ENCODE measurements at regions not wholly inside any gene's neighbourhood (a gene's known extent, or its start where the extent isn't known, plus 50 kb on each side); places are given as distances from the start of the nearest gene placed in this dataset.

- DNase-seq, result no peak
Observed at GRCh38 chr12:98067795-98068194, 447.6 kb upstream of the TMPO start.

GRCh38 chr12:98073610-98074009 lies 441.8 kb upstream of the TMPO start:
- DNase-seq, result no peak

- DNase-seq, result no peak
Observed at GRCh38 chr12:98074286-98074685, 441.1 kb upstream of the TMPO start.

- no peak for DNase-seq
Observed at GRCh38 chr12:98084391-98084790, 431.0 kb upstream of the TMPO start.

- no peak for DNase-seq
Observed at GRCh38 chr12:98085046-98085755, 430.2 kb upstream of the TMPO start.

GRCh38 chr12:98090731-98091130 lies 424.7 kb upstream of the TMPO start:
- DNase-seq, result no peak

- DNase-seq, result no peak
Observed at GRCh38 chr12:98096436-98096835, 419.0 kb upstream of the TMPO start.

- no peak for DNase-seq
Observed at GRCh38 chr12:98106031-98106683, 409.2 kb upstream of the TMPO start.

- DNase-seq, result no peak
Observed at GRCh38 chr12:98109266-98109665, 406.1 kb upstream of the TMPO start.

- DNase-seq, result no peak
Observed at GRCh38 chr12:98110536-98110935, 404.9 kb upstream of the TMPO start.

- DNase-seq, result no peak
Observed at GRCh38 chr12:98113548-98113947, 401.8 kb upstream of the TMPO start.

- no peak for DNase-seq
Observed at GRCh38 chr12:98121963-98122362, 393.4 kb upstream of the TMPO start.

GRCh38 chr12:98123021-98123461 lies 392.3 kb upstream of the TMPO start:
- DNase-seq, result no peak

GRCh38 chr12:98126637-98127335 lies 388.6 kb upstream of the TMPO start:
- no peak for DNase-seq

GRCh38 chr12:98127336-98127679 lies 388.1 kb upstream of the TMPO start:
- no peak for DNase-seq

GRCh38 chr12:98127854-98128253 lies 387.5 kb upstream of the TMPO start:
- DNase-seq, result no peak

- no peak for DNase-seq
Observed at GRCh38 chr12:98136544-98136943, 378.8 kb upstream of the TMPO start.

GRCh38 chr12:98137278-98137677 lies 378.1 kb upstream of the TMPO start:
- no peak for DNase-seq

GRCh38 chr12:98144953-98145352 lies 370.4 kb upstream of the TMPO start:
- DNase-seq, result no peak

- no peak for DNase-seq
Observed at GRCh38 chr12:98146043-98146442, 369.3 kb upstream of the TMPO start.

- no peak for DNase-seq
Observed at GRCh38 chr12:98146487-98146886, 368.9 kb upstream of the TMPO start.

GRCh38 chr12:98149270-98149669 lies 366.1 kb upstream of the TMPO start:
- no peak for DNase-seq

GRCh38 chr12:98149691-98150210 lies 365.6 kb upstream of the TMPO start:
- no peak for DNase-seq

GRCh38 chr12:98151105-98151590 lies 364.2 kb upstream of the TMPO start:
- DNase-seq, result no peak
